H9 (cell line): ENCODE measurements at regions not wholly inside any gene's neighbourhood (a gene's known extent, or its start where the extent isn't known, plus 50 kb on each side); places are given as distances from the start of the nearest gene placed in this dataset.

Experiments
- DNase-seq: peaks from one replicate; pipeline ENCODE4 v3.0.0-alpha.2; 2017
- H2AFZ ChIP-seq: one replicate; pipeline ENCODE4 v1.6.1; 2013; ENCODE audit warnings: mild to moderate bottlenecking, low read length, control low read depth, moderate library complexity
- H2AK5ac ChIP-seq: 2 replicates; pipeline ENCODE4 v1.6.1; 2013; ENCODE audit warnings: low read length, control low read depth, mixed read lengths; ENCODE audit not compliant: insufficient read length
- H2BK120ac ChIP-seq: one replicate; pipeline ENCODE4 v1.6.1; 2013; ENCODE audit warnings: low read depth, mild to moderate bottlenecking, low read length, control low read depth, inconsistent platforms; ENCODE audit not compliant: poor library complexity, severe bottlenecking
- H2BK12ac ChIP-seq: 2 replicates; pipeline ENCODE4 v1.6.1; 2013; ENCODE audit warnings: low read length, control low read depth, mixed read lengths, low read depth; ENCODE audit not compliant: insufficient read length
- H2BK15ac ChIP-seq: 2 replicates; pipeline ENCODE4 v1.6.1; 2013; ENCODE audit warnings: low read depth, low read length, control low read depth
- H2BK20ac ChIP-seq: one replicate; pipeline ENCODE4 v1.6.1; 2013; ENCODE audit warnings: low read depth, mild to moderate bottlenecking, low read length, control low read depth, inconsistent platforms; ENCODE audit not compliant: poor library complexity, severe bottlenecking
- H2BK5ac ChIP-seq: 2 replicates; pipeline ENCODE4 v1.6.1; 2013; ENCODE audit warnings: low read length, control low read depth, mixed read lengths; ENCODE audit not compliant: insufficient read length
- H3K14ac ChIP-seq: 2 replicates; pipeline ENCODE4 v1.6.1; 2013; ENCODE audit warnings: low read length, control low read depth; ENCODE audit not compliant: insufficient read depth
- H3K18ac ChIP-seq: 2 replicates; pipeline ENCODE4 v1.6.1; 2013; ENCODE audit warnings: low read depth, mild to moderate bottlenecking, mixed read lengths, low read length, control low read depth; ENCODE audit not compliant: insufficient read length
- H3K23ac ChIP-seq: 2 replicates; pipeline ENCODE4 v1.6.1; 2013; ENCODE audit warnings: low read length, control low read depth, mixed read lengths, low read depth; ENCODE audit not compliant: insufficient read length
- H3K23me2 ChIP-seq: 2 replicates; pipeline ENCODE4 v1.6.1; 2013; ENCODE audit warnings: low read depth, mild to moderate bottlenecking, mixed read lengths, low read length, control low read depth; ENCODE audit not compliant: insufficient read length, poor library complexity, severe bottlenecking
- H3K27ac ChIP-seq: 2 replicates; pipeline ENCODE4 v1.5.1; 2013; ENCODE audit warnings: low read length, control low read depth, mixed read lengths, low read depth; ENCODE audit not compliant: insufficient read length
- H3K27me3 ChIP-seq: 2 replicates; pipeline ENCODE4 v1.6.1; 2013; ENCODE audit warnings: low read length, control low read depth, inconsistent platforms; ENCODE audit not compliant: insufficient read depth
- H3K4ac ChIP-seq: 2 replicates; pipeline ENCODE4 v1.6.1; 2013; ENCODE audit warnings: low read depth, mild to moderate bottlenecking, control low read depth, inconsistent platforms, low read length, moderate library complexity
- H3K4me1 ChIP-seq: 2 replicates; pipeline ENCODE4 v1.6.1; 2013; ENCODE audit warnings: low read length, control low read depth, inconsistent platforms; ENCODE audit not compliant: insufficient read depth
- H3K4me2 ChIP-seq: 2 replicates; pipeline ENCODE4 v1.6.1; 2013; ENCODE audit warnings: low read length, control low read depth, mixed read lengths; ENCODE audit not compliant: insufficient read length, insufficient read depth
- H3K56ac ChIP-seq: 2 replicates; pipeline ENCODE4 v1.6.1; 2013; ENCODE audit warnings: low read depth, mild to moderate bottlenecking, mixed read lengths, low read length, control low read depth; ENCODE audit not compliant: insufficient read length
- H3K79me1 ChIP-seq: 2 replicates; pipeline ENCODE4 v1.6.1; 2013; ENCODE audit warnings: low read depth, mild to moderate bottlenecking, moderate library complexity, low read length, control low read depth, inconsistent platforms; ENCODE audit not compliant: insufficient read depth, poor library complexity, severe bottlenecking
- H3K79me2 ChIP-seq: 2 replicates; pipeline ENCODE4 v1.6.1; 2013; ENCODE audit warnings: low read length, control low read depth, inconsistent platforms; ENCODE audit not compliant: insufficient read depth
- H3K9ac ChIP-seq: 2 replicates; pipeline ENCODE4 v1.6.1; 2013; ENCODE audit warnings: low read length, control low read depth, mixed read lengths; ENCODE audit not compliant: insufficient read length; ENCODE audit errors: extremely low read depth
- H3K9me3 ChIP-seq: one replicate; pipeline ENCODE4 v1.6.1; 2013; ENCODE audit warnings: low read depth, low read length, inconsistent platforms; ENCODE audit not compliant: control insufficient read depth
- H3T11ph ChIP-seq: one replicate; pipeline ENCODE4 v1.6.1; 2013; ENCODE audit warnings: mild to moderate bottlenecking, low read length, control low read depth, inconsistent platforms
- H4K20me1 ChIP-seq: one replicate; pipeline ENCODE4 v1.6.1; 2013; ENCODE audit not compliant: control insufficient read depth, insufficient read length, insufficient read depth
- H4K5ac ChIP-seq: 2 replicates; pipeline ENCODE4 v1.6.1; 2013; ENCODE audit warnings: low read depth, mild to moderate bottlenecking, mixed read lengths, low read length, control low read depth; ENCODE audit not compliant: insufficient read length
- H4K8ac ChIP-seq: replicated peaks from 2 replicates; pipeline ENCODE4 v1.6.1; 2013; ENCODE audit warnings: low read length, control low read depth, mixed read lengths, low read depth; ENCODE audit not compliant: insufficient read length
- H4K91ac ChIP-seq: 2 replicates; pipeline ENCODE4 v1.6.1; 2013; ENCODE audit warnings: low read depth, mild to moderate bottlenecking, moderate library complexity, mixed read lengths, low read length, control low read depth; ENCODE audit not compliant: insufficient read length
- H3K27ac Mint-ChIP-seq, 3 experiments: 2 replicates in 2 of 3; 3 replicates in 1 of 3; pipeline ENCODE4 v1.8.0; 2020 to 2021; ENCODE audit warnings: mixed read lengths in 3 of 3, mild to moderate bottlenecking in 1 of 3, moderate library complexity in 1 of 3
- H3K27me3 Mint-ChIP-seq: 2 replicates; pipeline ENCODE4 v1.8.0; 2021; ENCODE audit warnings: low read depth, mild to moderate bottlenecking, moderate library complexity, mixed read lengths
- H3K36me3 Mint-ChIP-seq, 3 experiments: 2 replicates in 2 of 3; 3 replicates in 1 of 3; pipeline ENCODE4 v1.8.0; 2020 to 2021; ENCODE audit warnings: low read depth in 3 of 3, mixed read lengths in 3 of 3; ENCODE audit not compliant: insufficient read depth in 1 of 3
- H3K4me1 Mint-ChIP-seq, 2 experiments: 2 replicates each; pipeline ENCODE4 v1.8.0; 2020; ENCODE audit warnings: mixed read lengths in 2 of 2
- H3K4me3 Mint-ChIP-seq, 2 experiments: 2 replicates in 1 of 2; 3 replicates in 1 of 2; pipeline ENCODE4 v1.8.0; 2020 to 2021; ENCODE audit warnings: mild to moderate bottlenecking in 2 of 2, mixed read lengths in 2 of 2, moderate library complexity in 1 of 2
- H3K9me3 Mint-ChIP-seq, 2 experiments: 2 replicates in 1 of 2; 3 replicates in 1 of 2; pipeline ENCODE4 v1.8.0; 2020; ENCODE audit warnings: mild to moderate bottlenecking in 2 of 2, mixed read lengths in 2 of 2, moderate library complexity in 1 of 2
- CTCF ChIP-seq: fragments of 200-600 bp; sonication (generic); conservative IDR thresholded peaks from 3 replicates; pipeline ENCODE4 v1.8.0; 2021; ENCODE audit warnings: antibody characterized with exemption, mild to moderate bottlenecking

DNA sequence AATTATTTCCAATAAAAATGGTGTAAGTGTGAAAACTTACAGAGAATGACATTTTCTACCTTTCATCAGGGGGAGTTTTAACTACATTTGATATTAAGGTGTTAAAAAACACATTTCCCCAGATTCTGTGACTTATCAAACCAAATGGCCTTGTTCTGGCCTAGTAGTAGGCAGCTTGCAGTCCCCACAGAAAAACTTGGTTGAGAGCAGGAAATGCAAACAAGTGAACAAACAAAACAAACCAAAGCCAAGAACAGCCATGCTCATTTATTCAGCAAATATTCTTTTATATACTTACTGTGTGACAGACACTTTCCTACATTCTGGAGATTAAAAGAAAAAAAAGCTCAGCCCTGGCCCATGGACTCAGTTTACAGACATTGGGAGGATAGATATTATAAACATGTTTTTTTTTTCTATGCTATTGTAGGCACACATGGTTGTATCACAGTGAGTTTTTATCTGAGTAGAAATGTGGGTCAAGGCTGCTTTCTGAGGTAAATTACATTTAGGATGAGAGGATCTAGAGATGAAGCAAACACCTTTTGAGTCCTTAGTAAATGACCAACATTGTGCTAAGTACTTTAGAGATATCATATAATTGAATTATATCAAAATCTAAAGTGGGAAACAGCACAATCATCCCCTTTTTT is 449.2 kb upstream of the AADAT start:
- Histone ChIP-seq H3K4me2 (no peak overlapping the region), H4K5ac (no peak overlapping the region), H3T11ph (no peak overlapping the region), H3K56ac (no peak overlapping the region), H4K8ac (no peak overlapping the region), H3K27me3 (no peaks in the 10 kb centered on the region), H2BK5ac (no peak overlapping the region), H3K4me1 (no peaks in the 10 kb centered on the region), H2AFZ (no peak overlapping the region), H3K9ac (no peak overlapping the region), H4K20me1 (no peaks in the 10 kb centered on the region), H2AK5ac (no peak overlapping the region), H3K9me3 (no peaks in the 10 kb centered on the region), H3K14ac (no peak overlapping the region), H2BK20ac (no peak overlapping the region), H3K79me2 (no peaks in the 10 kb centered on the region), H2BK120ac (no peak overlapping the region), H2BK12ac (no peak overlapping the region), H3K23me2 (no peaks in the 10 kb centered on the region), H3K23ac (no peak overlapping the region), H4K91ac (no peak overlapping the region), H3K18ac (no peak overlapping the region), H2BK15ac (no peak overlapping the region), H3K27ac (no peak overlapping the region), H3K79me1 (no peaks in the 10 kb centered on the region), H3K4ac (no peak overlapping the region)
- no peaks in the 10 kb centered on the region for H3K4me1 Mint-ChIP-seq
- no peak overlapping the region for H3K27ac Mint-ChIP-seq
- no peak for DNase-seq
- H3K27me3 Mint-ChIP-seq, result no peaks in the 10 kb centered on the region
- TF ChIP-seq CTCF, result no peak
- H3K9me3 Mint-ChIP-seq, result peaks cover 3 to 7% of the 10 kb centered on the region in 2 experiments; a peak in 3 of 5 replicates
- H3K36me3 Mint-ChIP-seq, result peaks cover 0 to 4% (median 0%) of the 10 kb centered on the region in 3 experiments; a peak in 1 of 7 replicates
- H3K4me3 Mint-ChIP-seq, result no peak overlapping the region
